A549 (cell line): ENCODE measurements at regions not wholly inside any gene's neighbourhood (a gene's known extent, or its start where the extent isn't known, plus 50 kb on each side); places are given as distances from the start of the nearest gene placed in this dataset.
"Not testable (repeated sequence)": the region's sequence is repeated elsewhere in the genome, so short reads cannot be mapped to it uniquely, and the experiment has no call there.

Experiments used
- ATAC-seq, 2 experiments: fragments of 200-7000 bp in 1 of 2; fragments of >200 bp in 1 of 2; cut with Nextera tagmentation in 1 of 2; cut with Tn5 transposase in 1 of 2; 3 replicates each; pipeline versions ENCODE4 v1.8.0 to v1.9.1; 2018 to 2020; ENCODE audit warnings: mild to moderate bottlenecking in 1 of 2, moderate library complexity in 1 of 2
- CTCF ChIA-PET: fragments of 300-600 bp; sonication (Branson Sonifier 250); formaldehyde crosslinking; extraction: SDS; loops from one replicate; lab custom pipeline; 2021; ENCODE audit warnings: antibody characterized with exemption, inconsistent platforms; lab: Yijun Ruan, JAX
- POLR2A ChIA-PET: fragments of 350-600 bp; formaldehyde crosslinking; extraction: SDS; loops from one replicate; lab custom pipeline; 2021; ENCODE audit warnings: antibody characterized with exemption, inconsistent platforms; lab: Yijun Ruan, JAX
- DNase-seq, 2 experiments: peaks; one replicate each; pipeline versions ENCODE4 v3.0.0 to v3.0.0-alpha.2; 2011 to 2016; ENCODE audit warnings: low read depth in 1 of 2, low spot score in 1 of 2
- FAIRE-seq: peaks from 2 replicates; lab custom pipeline; 2011; peaks lifted over from hg19 to GRCh38; lab: Jason Lieb, UNC
- H3K27ac ChIP-seq, 2 experiments: fragments of >200 bp; sonication (Bioruptor Twin); formaldehyde crosslinking; 3 replicates each; pipeline ENCODE4 v1.5.1; 2016 to 2017
- H3K4me1 ChIP-seq: fragments of >200 bp; sonication (Bioruptor Twin); formaldehyde crosslinking; 3 replicates; pipeline ENCODE4 v1.6.1; 2016
- H3K4me2 ChIP-seq: fragments of >200 bp; sonication (Bioruptor Twin); formaldehyde crosslinking; 3 replicates; pipeline ENCODE4 v1.6.1; 2016
- H3K4me3 ChIP-seq: fragments of >200 bp; sonication (Bioruptor Twin); formaldehyde crosslinking; 3 replicates; pipeline ENCODE4 v1.5.1; 2016
- H3K9me3 ChIP-seq: fragments of >200 bp; sonication (Bioruptor Twin); formaldehyde crosslinking; 3 replicates; pipeline ENCODE4 v1.6.1; 2016
- CEBPB ChIP-seq, 2 experiments: fragments of >200 bp in 1 of 2; sonication (Bioruptor Twin) in 1 of 2; formaldehyde crosslinking in 1 of 2; IDR thresholded peaks; 2 replicates each; pipeline ENCODE4 v1.6.1; 2012 to 2016
- EHMT2 ChIP-seq: fragments of 200-600 bp; sonication (generic); IDR thresholded peaks from 2 replicates; pipeline ENCODE4 v1.6.1; 2016; ENCODE audit warnings: antibody characterized with exemption, low read depth, mild to moderate bottlenecking, moderate library complexity
- ESRRA ChIP-seq: fragments of 150-350 bp; IDR thresholded peaks from 2 replicates; pipeline ENCODE4 v1.6.1; 2014; ENCODE audit warnings: mild to moderate bottlenecking, low read length, borderline replicate concordance
- FOXS1 ChIP-seq: fragments of 250-450 bp; sonication (Bioruptor Pico); IDR thresholded peaks from 2 replicates; pipeline ENCODE4 v1.5.0; 2020; ENCODE audit warnings: mild to moderate bottlenecking, moderate library complexity
- HOXB5 ChIP-seq: fragments of 250-450 bp; sonication (Bioruptor Pico); IDR thresholded peaks from 2 replicates; pipeline ENCODE4 v1.5.0; 2020; ENCODE audit warnings: mild to moderate bottlenecking, moderate library complexity
- JUN ChIP-seq, 2 experiments: fragments of >200 bp; sonication (Bioruptor Twin); formaldehyde crosslinking; IDR thresholded peaks; 2 replicates in 1 of 2; 3 replicates in 1 of 2; pipeline ENCODE4 v1.6.1; 2016 to 2017
- JUNB ChIP-seq: fragments of >200 bp; sonication (Bioruptor Twin); formaldehyde crosslinking; IDR thresholded peaks from 2 replicates; pipeline ENCODE4 v1.6.1; 2016
- MAFK ChIP-seq: fragments of 450-650 bp; IDR thresholded peaks from 2 replicates; pipeline ENCODE4 v1.6.1; 2014; ENCODE audit not compliant: partially characterized antibody
- MYC ChIP-seq: IDR thresholded peaks from 2 replicates; pipeline ENCODE4 v1.6.1; 2012; ENCODE audit warnings: mild to moderate bottlenecking, inconsistent platforms, low read length, improper control_type of control experiment, borderline replicate concordance
- NPAS2 ChIP-seq: fragments of 250-450 bp; sonication (Bioruptor Pico); IDR thresholded peaks from 2 replicates; pipeline ENCODE4 v1.8.0; 2022; ENCODE audit warnings: mild to moderate bottlenecking, moderate library complexity, borderline replicate concordance
- NR3C1 ChIP-seq: fragments of >200 bp; sonication (Bioruptor Twin); formaldehyde crosslinking; IDR thresholded peaks from 3 replicates; pipeline ENCODE4 v1.6.1; 2017
- PHF8 ChIP-seq: fragments of 200-600 bp; sonication (generic); IDR thresholded peaks from 2 replicates; pipeline ENCODE4 v1.6.1; 2016; ENCODE audit warnings: low read depth, mild to moderate bottlenecking, antibody characterized with exemption, moderate library complexity, borderline replicate concordance
- POLR2A ChIP-seq: IDR thresholded peaks from 2 replicates; pipeline ENCODE4 v1.6.1; 2012; ENCODE audit warnings: mild to moderate bottlenecking, low read length
- RAD21 ChIP-seq, 2 experiments: fragments of >200 bp in 1 of 2; sonication (Bioruptor Twin) in 1 of 2; formaldehyde crosslinking in 1 of 2; IDR thresholded peaks in 1 of 2; conservative IDR thresholded peaks in 1 of 2; 2 replicates in 1 of 2; 3 replicates in 1 of 2; pipeline ENCODE4 v1.6.1; 2012 to 2018; ENCODE audit warnings: inconsistent platforms in 1 of 2
- RNF2 ChIP-seq: fragments of 200-600 bp; sonication (generic); IDR thresholded peaks from 2 replicates; pipeline ENCODE4 v1.6.1; 2016; ENCODE audit warnings: low read depth, mild to moderate bottlenecking, antibody characterized with exemption, moderate library complexity, borderline replicate concordance
- SMC3 ChIP-seq: fragments of >200 bp; sonication (Bioruptor Twin); formaldehyde crosslinking; IDR thresholded peaks from 3 replicates; pipeline ENCODE4 v1.6.1; 2018; ENCODE audit warnings: inconsistent platforms
- SREBF2 ChIP-seq: fragments of 450-650 bp; IDR thresholded peaks from 2 replicates; pipeline ENCODE4 v1.6.1; 2014; ENCODE audit warnings: mild to moderate bottlenecking, moderate library complexity
- ZC3H11A ChIP-seq: fragments of 450-650 bp; IDR thresholded peaks from 2 replicates; pipeline ENCODE4 v1.6.1; 2014; ENCODE audit warnings: antibody characterized with exemption, mild to moderate bottlenecking
- WGBS: methylation state at CpG from one replicate; pipeline ENCODE4 v1.1.6; 2017; ENCODE audit errors: missing lambda C conversion rate; 5-methylcytosine and 5-hydroxymethylcytosine counted together
- TF ChIP-seq, protein P1 (sequence below): IDR thresholded peaks from 2 replicates; pipeline ENCODE4 v1.6.1; 2012; ENCODE audit warnings: low read depth, borderline replicate concordance
- TF ChIP-seq, protein P2 (sequence below): fragments of 450-650 bp; IDR thresholded peaks from 2 replicates; pipeline ENCODE4 v1.6.1; 2014; ENCODE audit warnings: antibody characterized with exemption
- TF ChIP-seq, protein P3 (sequence below): fragments of >200 bp; sonication (Bioruptor Twin); formaldehyde crosslinking; IDR thresholded peaks from 3 replicates; pipeline ENCODE4 v1.5.1; 2016

DNA sequence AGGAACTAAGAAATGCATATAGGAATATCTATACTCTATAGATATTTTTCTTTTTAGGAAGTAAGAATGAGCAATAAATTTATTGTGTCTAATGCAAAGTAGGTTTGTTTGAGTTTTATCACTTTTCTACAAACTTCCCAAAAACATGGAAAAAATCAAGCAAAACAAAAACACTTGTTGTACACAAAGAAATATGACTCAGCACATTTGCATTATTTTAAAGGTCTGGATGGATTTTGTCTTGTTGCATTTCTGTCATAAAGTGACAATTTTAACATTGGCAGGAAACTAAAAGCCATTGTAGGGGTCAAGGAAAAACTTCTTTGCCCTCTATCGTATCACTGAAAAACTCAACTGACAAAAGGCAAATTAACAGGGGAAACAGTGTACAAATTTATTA is 267.2 kb downstream of the PYDC2 start (continued):
- TF ChIP-seq RNF2 (no peak), MAFK (peak; percentile 78), SMC3 (no peak), NPAS2 (no peak)

DNA sequence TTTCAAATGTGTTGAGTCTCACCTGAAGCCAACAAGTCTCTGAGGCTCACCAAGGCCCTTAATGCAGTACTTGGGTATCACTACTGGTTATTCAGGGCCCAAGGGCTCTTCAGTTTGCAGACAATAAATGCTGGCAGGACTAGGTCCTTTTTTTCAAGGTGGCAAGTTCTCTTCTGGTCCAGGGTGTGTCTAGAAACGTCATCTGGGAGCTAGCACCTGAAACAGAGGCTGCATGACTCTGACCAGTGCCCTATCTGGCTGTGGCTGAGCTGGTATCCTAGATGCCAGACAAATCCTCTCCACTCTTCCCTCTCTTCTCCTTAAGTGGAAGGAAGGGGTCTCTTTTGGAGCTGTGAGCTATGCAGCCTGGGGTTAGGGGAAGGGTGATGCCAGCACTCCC is 276.8 kb downstream of the PYDC2 start:
- Histone ChIP-seq H3K4me2 (no peak overlapping the region), H3K4me3 (no peak overlapping the region), H3K4me1 (0 out of 3 replicates have a peak, but pooled peaks cover 4% of the 10 kb centered on the region), H3K9me3 (no peaks in the 10 kb centered on the region), H3K27ac (no peak overlapping the region)
- DNase-seq, result no peak
- WGBS, result 13% methylated on average over 1 of the region's 1 CpG
- CTCF ChIA-PET, result no interaction called here
- POLR2A ChIA-PET, result no interaction called here
- no peak for ATAC-seq
- no peak for FAIRE-seq
- no peak for TF ChIP-seq POLR2A
- TF ChIP-seq SREBF2, result no peak
- TF ChIP-seq CEBPB (IDR thresholded peaks at IDR 0.05), result no peak
- no peak for TF ChIP-seq RAD21 (conservative IDR thresholded peaks at IDR 0.05 in 1 of 2, IDR thresholded peaks at IDR 0.05 in 1 of 2)
- TF ChIP-seq, protein P1, sequence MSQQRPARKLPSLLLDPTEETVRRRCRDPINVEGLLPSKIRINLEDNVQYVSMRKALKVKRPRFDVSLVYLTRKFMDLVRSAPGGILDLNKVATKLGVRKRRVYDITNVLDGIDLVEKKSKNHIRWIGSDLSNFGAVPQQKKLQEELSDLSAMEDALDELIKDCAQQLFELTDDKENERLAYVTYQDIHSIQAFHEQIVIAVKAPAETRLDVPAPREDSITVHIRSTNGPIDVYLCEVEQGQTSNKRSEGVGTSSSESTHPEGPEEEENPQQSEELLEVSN, result no peak
- no peak for TF ChIP-seq NR3C1
- no peak for TF ChIP-seq MYC
- TF ChIP-seq ESRRA, result no peak
- TF ChIP-seq, protein P2, sequence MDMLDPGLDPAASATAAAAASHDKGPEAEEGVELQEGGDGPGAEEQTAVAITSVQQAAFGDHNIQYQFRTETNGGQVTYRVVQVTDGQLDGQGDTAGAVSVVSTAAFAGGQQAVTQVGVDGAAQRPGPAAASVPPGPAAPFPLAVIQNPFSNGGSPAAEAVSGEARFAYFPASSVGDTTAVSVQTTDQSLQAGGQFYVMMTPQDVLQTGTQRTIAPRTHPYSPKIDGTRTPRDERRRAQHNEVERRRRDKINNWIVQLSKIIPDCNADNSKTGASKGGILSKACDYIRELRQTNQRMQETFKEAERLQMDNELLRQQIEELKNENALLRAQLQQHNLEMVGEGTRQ, result no peak
- TF ChIP-seq FOXS1 (CRISPR knock-in tag), result no peak
- TF ChIP-seq, protein P3, sequence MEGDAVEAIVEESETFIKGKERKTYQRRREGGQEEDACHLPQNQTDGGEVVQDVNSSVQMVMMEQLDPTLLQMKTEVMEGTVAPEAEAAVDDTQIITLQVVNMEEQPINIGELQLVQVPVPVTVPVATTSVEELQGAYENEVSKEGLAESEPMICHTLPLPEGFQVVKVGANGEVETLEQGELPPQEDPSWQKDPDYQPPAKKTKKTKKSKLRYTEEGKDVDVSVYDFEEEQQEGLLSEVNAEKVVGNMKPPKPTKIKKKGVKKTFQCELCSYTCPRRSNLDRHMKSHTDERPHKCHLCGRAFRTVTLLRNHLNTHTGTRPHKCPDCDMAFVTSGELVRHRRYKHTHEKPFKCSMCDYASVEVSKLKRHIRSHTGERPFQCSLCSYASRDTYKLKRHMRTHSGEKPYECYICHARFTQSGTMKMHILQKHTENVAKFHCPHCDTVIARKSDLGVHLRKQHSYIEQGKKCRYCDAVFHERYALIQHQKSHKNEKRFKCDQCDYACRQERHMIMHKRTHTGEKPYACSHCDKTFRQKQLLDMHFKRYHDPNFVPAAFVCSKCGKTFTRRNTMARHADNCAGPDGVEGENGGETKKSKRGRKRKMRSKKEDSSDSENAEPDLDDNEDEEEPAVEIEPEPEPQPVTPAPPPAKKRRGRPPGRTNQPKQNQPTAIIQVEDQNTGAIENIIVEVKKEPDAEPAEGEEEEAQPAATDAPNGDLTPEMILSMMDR, result no peak
- no peak for TF ChIP-seq PHF8
- no peak for TF ChIP-seq HOXB5 (CRISPR knock-in tag)
- no peak for TF ChIP-seq MAFK
- no peak for TF ChIP-seq EHMT2
- TF ChIP-seq JUNB, result no peak
- no peak for TF ChIP-seq ZC3H11A

DNA sequence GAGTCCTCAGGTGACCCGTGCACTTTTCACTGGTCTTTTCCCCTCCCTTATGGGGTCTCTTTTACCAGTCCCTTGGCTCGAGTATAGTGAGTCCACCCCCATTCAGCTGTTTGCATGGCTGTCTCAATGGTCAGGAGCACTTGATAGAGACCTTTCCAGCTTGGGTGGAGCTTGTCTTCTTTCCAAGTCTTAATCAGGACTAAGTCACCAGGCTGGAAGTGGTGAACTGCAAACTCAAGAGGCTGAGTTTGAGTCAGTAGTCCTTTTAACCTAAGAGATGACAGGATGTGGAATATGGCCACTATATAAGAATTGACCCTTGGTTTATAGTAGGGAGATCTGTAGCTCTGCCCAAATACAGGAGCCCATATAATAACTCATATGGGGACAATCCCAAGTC is 279.7 kb downstream of the PYDC2 start:
- ATAC-seq, result no peak
- FAIRE-seq, result no peak
- ChIA-PET CTCF (no interaction called here), POLR2A (no interaction called here)
- Histone ChIP-seq H3K4me2 (no peak overlapping the region), H3K9me3 (no peaks in the 10 kb centered on the region), H3K27ac (no peak overlapping the region), H3K4me1 (0 out of 3 replicates have a peak, but pooled peaks cover 4% of the 10 kb centered on the region), H3K4me3 (no peak overlapping the region)
- WGBS, result 0% methylated on average over 2 of the region's 2 CpGs
- no peak for TF ChIP-seq RAD21 (conservative IDR thresholded peaks at IDR 0.05 in 1 of 2, IDR thresholded peaks at IDR 0.05 in 1 of 2)
- no peak for TF ChIP-seq POLR2A
- TF ChIP-seq JUN (IDR thresholded peaks at IDR 0.05), result no peak
- no peak for DNase-seq

DNA sequence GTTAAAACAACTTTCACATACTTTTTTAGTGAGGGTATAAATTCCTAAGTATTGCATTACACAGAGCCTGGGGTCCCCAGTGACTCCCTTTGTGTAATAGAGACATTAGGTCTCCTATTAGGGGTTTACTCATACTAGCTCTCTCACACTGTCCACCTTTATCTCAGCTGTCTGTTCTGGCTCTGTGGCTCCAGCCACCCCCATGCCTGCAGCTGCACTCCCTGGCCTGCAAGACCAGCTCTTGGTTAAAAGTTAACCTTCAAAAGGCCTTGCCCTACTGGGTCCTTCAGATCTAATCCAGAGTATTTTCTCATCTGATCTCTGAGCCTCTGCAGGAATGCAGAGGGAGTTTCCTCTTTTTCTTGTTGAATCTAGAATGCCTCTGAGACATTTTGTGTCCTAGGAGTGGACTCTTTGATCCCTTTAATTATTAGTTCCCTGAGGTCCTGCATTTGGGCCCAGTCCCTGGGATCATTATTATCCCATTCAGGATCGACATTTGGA is 280.9 kb downstream of the PYDC2 start:
- POLR2A ChIA-PET, H3K9me3 ChIP-seq, CTCF ChIA-PET, H3K4me3 ChIP-seq, H3K4me1 ChIP-seq, FAIRE-seq: not testable (repeated sequence)
- ATAC-seq (peak in 1 of 2 experiments; percentile 63; a peak in 3 of 6 replicates), DNase-seq (peak in 1 of 2 experiments; percentile 25)
- Histone ChIP-seq H3K27ac (peak overlapping the region; percentile 48 to 56; a peak in 4 of 6 replicates), H3K4me2 (peak overlapping the region; percentile 19; the same call in 1 of the 3 replicates)
- 20% methylated on average over 1 of the region's 1 CpG for WGBS
